ENCODE measurements at regions not wholly inside any gene's neighbourhood (a gene's known extent, or its start where the extent isn't known, plus 50 kb on each side); places are given as distances from the start of the nearest gene placed in this dataset.

GRCh38 chr20:56060486-56060885 is 55.2 kb upstream of the CBLN4 start:
- no peaks in the 10 kb centered on the region for H3K27me3 ChIP-seq (ENCODE audit: control insufficient read depth, insufficient read depth, low read length)
- CTCF ChIA-PET, result no interaction called here
- POLR2A ChIA-PET, result no interaction called here
- H3K36me3 ChIP-seq (ENCODE audit: control insufficient read depth, insufficient read depth, low read length), result no peaks in the 10 kb centered on the region
- DNase-seq (ENCODE audit: low read depth), result no peak
- TF ChIP-seq CTCF (IDR thresholded peaks at IDR 0.05; ENCODE audit: insufficient read depth, low read depth, low read length), result no peak
- H3K4me3 ChIP-seq (ENCODE audit: low read depth, low read length), result no peak overlapping the region

DNA sequence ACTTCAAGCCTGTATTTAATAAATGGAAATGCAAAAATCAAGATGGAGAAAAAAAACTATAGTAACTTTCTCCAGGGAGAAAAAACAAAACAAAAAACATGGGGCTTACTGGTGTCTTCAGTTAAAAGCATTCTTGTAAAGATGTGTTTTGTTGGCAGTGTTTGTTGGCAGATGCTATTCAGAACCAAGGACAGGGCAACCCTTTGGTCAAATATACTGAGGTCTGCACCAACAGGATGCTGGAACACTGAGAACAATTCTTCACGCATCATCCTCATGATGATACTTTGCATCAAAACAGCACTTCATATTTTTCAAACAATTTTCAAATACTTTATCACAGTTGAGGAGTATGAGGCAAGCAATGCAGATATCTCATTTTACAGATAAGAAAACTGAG is 63.7 kb upstream of the CBLN4 start:
- CTCF ChIA-PET, result no interaction called here
- no peak for TF ChIP-seq CTCF (IDR thresholded peaks at IDR 0.05; ENCODE audit: insufficient read depth, low read depth, low read length)
- POLR2A ChIA-PET, result no interaction called here
- Histone ChIP-seq H3K27me3 (ENCODE audit: control insufficient read depth, insufficient read depth, low read length) (no peaks in the 10 kb centered on the region), H3K4me3 (ENCODE audit: low read depth, low read length) (no peak overlapping the region), H3K36me3 (ENCODE audit: control insufficient read depth, insufficient read depth, low read length) (no peaks in the 10 kb centered on the region)
- DNase-seq (ENCODE audit: low read depth), result no peak

DNA sequence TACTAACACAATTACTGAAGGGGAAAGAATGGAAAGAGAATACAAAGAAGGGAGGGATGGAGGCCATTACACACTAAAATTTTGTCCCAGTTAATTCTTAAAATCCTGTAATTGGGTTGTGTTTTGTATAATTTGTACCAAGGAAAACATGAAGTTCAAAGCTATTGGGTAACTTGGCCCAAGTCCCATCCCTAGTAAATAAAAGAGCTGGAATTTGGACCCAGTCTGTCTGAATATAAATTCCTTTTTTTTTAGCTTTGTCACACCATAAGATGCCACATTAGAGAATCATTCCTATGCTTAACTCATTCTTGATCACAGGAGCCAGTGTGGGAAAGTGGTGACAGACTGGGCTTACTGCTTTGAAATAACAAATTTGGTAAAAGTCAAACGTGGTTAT is 66.8 kb upstream of the CBLN4 start:
- no peaks in the 10 kb centered on the region for H3K36me3 ChIP-seq (ENCODE audit: control insufficient read depth, insufficient read depth, low read length)
- POLR2A ChIA-PET, result no interaction called here
- CTCF ChIA-PET, result no interaction called here
- DNase-seq (ENCODE audit: low read depth), result no peak
- TF ChIP-seq CTCF (IDR thresholded peaks at IDR 0.05; ENCODE audit: insufficient read depth, low read depth, low read length), result no peak
- H3K4me3 ChIP-seq (ENCODE audit: low read depth, low read length), result no peak overlapping the region
- no peaks in the 10 kb centered on the region for H3K27me3 ChIP-seq (ENCODE audit: control insufficient read depth, insufficient read depth, low read length)

GRCh38 chr20:56088375-56088774 is 83.1 kb upstream of the CBLN4 start:
- ChIA-PET POLR2A (no interaction called here), CTCF (no interaction called here)
- Histone ChIP-seq H3K4me3 (ENCODE audit: low read depth, low read length) (no peak overlapping the region), H3K27me3 (ENCODE audit: control insufficient read depth, insufficient read depth, low read length) (no peaks in the 10 kb centered on the region), H3K36me3 (ENCODE audit: control insufficient read depth, insufficient read depth, low read length) (no peaks in the 10 kb centered on the region)
- DNase-seq (ENCODE audit: low read depth), result no peak
- TF ChIP-seq CTCF (IDR thresholded peaks at IDR 0.05; ENCODE audit: insufficient read depth, low read depth, low read length), result no peak

- no peaks in the 10 kb centered on the region for H3K27me3 ChIP-seq (ENCODE audit: control insufficient read depth, insufficient read depth, low read length)
- H3K36me3 ChIP-seq (ENCODE audit: control insufficient read depth, insufficient read depth, low read length), result no peaks in the 10 kb centered on the region
- DNase-seq (ENCODE audit: low read depth), result no peak
- no peak overlapping the region for H3K4me3 ChIP-seq (ENCODE audit: low read depth, low read length)
- no peak for TF ChIP-seq CTCF (IDR thresholded peaks at IDR 0.05; ENCODE audit: insufficient read depth, low read depth, low read length)
- ChIA-PET CTCF (no interaction called here), POLR2A (no interaction called here)
These were observed 86.4 kb upstream of the CBLN4 start for GRCh38 chr20:56091628-56092234.
